ENCODE measurements at regions not wholly inside any gene's neighbourhood (a gene's known extent, or its start where the extent isn't known, plus 50 kb on each side); places are given as distances from the start of the nearest gene placed in this dataset.

- TF ChIP-seq TAF1 (IDR thresholded peaks at IDR 0.05; ENCODE audit: borderline replicate concordance, low read depth, low read length) (no peak), MAX (IDR thresholded peaks at IDR 0.05; ENCODE audit: low read depth) (no peak), JUND (IDR thresholded peaks at IDR 0.05) (no peak), EZH2phosphoT487 (IDR thresholded peaks at IDR 0.05; ENCODE audit: borderline replicate concordance, low read depth) (no peak), RXRA (IDR thresholded peaks at IDR 0.05; ENCODE audit: borderline replicate concordance, low read depth) (no peak), TCF12 (IDR thresholded peaks at IDR 0.05) (no peak), USF2 (IDR thresholded peaks at IDR 0.05; ENCODE audit: borderline replicate concordance, low read depth, low read length) (no peak), FOSL2 (IDR thresholded peaks at IDR 0.05; ENCODE audit: borderline replicate concordance, low read depth) (no peak), FOXJ3 (CRISPR knock-in tag; IDR thresholded peaks at IDR 0.05) (no peak), POLR2AphosphoS5 (IDR thresholded peaks at IDR 0.05; ENCODE audit: low read depth, low read length) (no peak), USF1 (IDR thresholded peaks at IDR 0.05; ENCODE audit: borderline replicate concordance, low read depth) (no peak), SIN3A (IDR thresholded peaks at IDR 0.05; ENCODE audit: borderline replicate concordance, low read depth, low read length) (no peak)
- no peak overlapping the region for H3K27ac ChIP-seq (ENCODE audit: low read depth in 2 of 2, low read length in 1 of 2)
- H3K79me2 ChIP-seq (ENCODE audit: insufficient read depth) = no peaks in the 10 kb centered on the region; the same call in 1 of the 2 replicates
Observed at GRCh38 chr2:164438490-164439205, 182.6 kb downstream of the GRB14 start.

GRCh38 chr2:164436131-164436530 is 185.2 kb downstream of the GRB14 start:
- CTCF ChIA-PET = interaction anchor here (1.2 kb wide), 1 partner anchor 1090 kb away, joined by 3 read pairs; no protein-coding TSS in a partner anchor
- no peak for DNase-seq
- Histone ChIP-seq H3K27me3 (ENCODE audit: insufficient read depth) (no peaks in the 10 kb centered on the region), H3F3A (replicated peaks; ENCODE audit: insufficient read depth) (no peaks in the 10 kb centered on the region), H3K4me1 (ENCODE audit: control insufficient read depth in 1 of 2, insufficient read depth in 2 of 2, low read depth in 1 of 2, low read length in 1 of 2) (no peaks in the 10 kb centered on the region), H3K79me2 (ENCODE audit: insufficient read depth) (no peaks in the 10 kb centered on the region), H3K9ac (no peak overlapping the region), H3K27ac (ENCODE audit: low read depth in 2 of 2, low read length in 1 of 2) (no peak overlapping the region), H3K36me3 (replicated peaks in 1 of 2; ENCODE audit: control insufficient read depth in 1 of 2, insufficient read depth in 2 of 2, low read length in 1 of 2) (no peaks in the 10 kb centered on the region), H3K9me2 (no peaks in the 10 kb centered on the region), H3K9me3 (no peaks in the 10 kb centered on the region), H3K4me2 (no peak overlapping the region), H3K4me3 (ENCODE audit: low read depth in 2 of 2, low read length in 1 of 2) (no peak overlapping the region), H2AFZ (ENCODE audit: low read depth) (no peak overlapping the region), H4K20me1 (ENCODE audit: insufficient read depth) (no peaks in the 10 kb centered on the region)
- WGBS (ENCODE audit: low lambda C conversion rate) = 43% methylated on average over 3 of the region's 3 CpGs
- POLR2A ChIA-PET = no interaction called here
- no peak for TF ChIP-seq GABPA (IDR thresholded peaks at IDR 0.05; ENCODE audit: low read depth)
- no peak for TF ChIP-seq MAX (IDR thresholded peaks at IDR 0.05; ENCODE audit: low read depth)
- no peak for TF ChIP-seq EP300 (IDR thresholded peaks at IDR 0.05; ENCODE audit: borderline replicate concordance in 1 of 2, low read depth in 1 of 2, low read length in 1 of 2)
- TF ChIP-seq MEF2A (IDR thresholded peaks at IDR 0.05; ENCODE audit: borderline replicate concordance, low read depth) = no peak

More at GRCh38 chr2:164438490-164439205, 182.6 kb downstream of the GRB14 start:
- Histone ChIP-seq H3K36me3 (replicated peaks in 1 of 2; ENCODE audit: control insufficient read depth in 1 of 2, insufficient read depth in 2 of 2, low read length in 1 of 2) (no peaks in the 10 kb centered on the region), H3K9me3 (no peaks in the 10 kb centered on the region), H3K4me2 (no peak overlapping the region), H3F3A (replicated peaks; ENCODE audit: insufficient read depth) (no peaks in the 10 kb centered on the region), H3K27me3 (ENCODE audit: insufficient read depth) (no peaks in the 10 kb centered on the region), H3K9ac (no peak overlapping the region), H3K4me1 (ENCODE audit: control insufficient read depth in 1 of 2, insufficient read depth in 2 of 2, low read depth in 1 of 2, low read length in 1 of 2) (no peaks in the 10 kb centered on the region), H4K20me1 (ENCODE audit: insufficient read depth) (no peaks in the 10 kb centered on the region), H3K4me3 (ENCODE audit: low read depth in 2 of 2, low read length in 1 of 2) (no peak overlapping the region), H3K9me2 (no peaks in the 10 kb centered on the region), H2AFZ (ENCODE audit: low read depth) (no peak overlapping the region)
- POLR2A ChIA-PET = no interaction called here
- DNase-seq = no peak
- CTCF ChIA-PET = interaction anchor here (1.7 kb wide), 1 partner anchor 11 kb away, joined by 5 read pairs; no protein-coding TSS in a partner anchor

All from SK-N-SH (cell line).